IMR-90 (cell line): ENCODE measurements at regions not wholly inside any gene's neighbourhood (a gene's known extent, or its start where the extent isn't known, plus 50 kb on each side); places are given as distances from the start of the nearest gene placed in this dataset.

Source experiments
- ATAC-seq: fragments of 200-7000 bp; cut with Tn5 transposase; 2 replicates; pipeline ENCODE4 v1.9.1; 2020; ENCODE audit warnings: low read depth, mild to moderate bottlenecking, moderate library complexity
- BruUV-seq: library from RNA; stranded (reverse); fragments of 400-500 nt; replicated peaks from 2 replicates; lab custom pipeline; 2021; lab: Mats Ljungman, UMichigan
- CTCF ChIA-PET: fragments of 300-600 bp; formaldehyde crosslinking; extraction: SDS; loops from one replicate; lab custom pipeline; 2021; ENCODE audit warnings: antibody characterized with exemption; lab: Yijun Ruan, JAX
- POLR2A ChIA-PET: fragments of 300-600 bp; sonication (Branson Sonifier 250); formaldehyde crosslinking; loops from one replicate; lab custom pipeline; 2022; ENCODE audit warnings: antibody characterized with exemption; ENCODE audit not compliant: unreplicated experiment; lab: Charles Lee
- DNase-seq: peaks from one replicate; pipeline ENCODE4 v3.0.0; 2013
- H2AFZ ChIP-seq: replicated peaks from 2 replicates; pipeline ENCODE3; 2013; ENCODE audit warnings: low read length, mild to moderate bottlenecking; ENCODE audit not compliant: poor library complexity
- H2AK5ac ChIP-seq: 2 replicates; pipeline ENCODE4 v1.6.1; 2013; ENCODE audit warnings: low read depth, low read length, inconsistent platforms
- H2AK9ac ChIP-seq: replicated peaks from 2 replicates; pipeline ENCODE3; 2013; ENCODE audit warnings: mild to moderate bottlenecking, low read depth, low read length, moderate library complexity; ENCODE audit not compliant: poor library complexity
- H2BK120ac ChIP-seq: 2 replicates; pipeline ENCODE4 v1.6.1; 2013; ENCODE audit warnings: low read depth, low read length, inconsistent platforms
- H2BK15ac ChIP-seq: 3 replicates; pipeline ENCODE4 v1.6.1; 2013; ENCODE audit warnings: low read depth, low read length, inconsistent platforms
- H2BK20ac ChIP-seq: 2 replicates; pipeline ENCODE4 v1.6.1; 2013; ENCODE audit warnings: low read depth, mild to moderate bottlenecking, inconsistent platforms, low read length, moderate library complexity
- H2BK5ac ChIP-seq: 2 replicates; pipeline ENCODE4 v1.6.1; 2013; ENCODE audit warnings: mild to moderate bottlenecking, low read depth, low read length, inconsistent platforms; ENCODE audit not compliant: poor library complexity, severe bottlenecking
- H3K14ac ChIP-seq: replicated peaks from 2 replicates; pipeline ENCODE4 v1.6.1; 2013; ENCODE audit warnings: low read depth, low read length, inconsistent platforms
- H3K18ac ChIP-seq: 2 replicates; pipeline ENCODE4 v1.6.1; 2013; ENCODE audit warnings: low read depth, low read length, control low read depth
- H3K23ac ChIP-seq: 2 replicates; pipeline ENCODE4 v1.6.1; 2013; ENCODE audit warnings: low read depth, low read length, inconsistent platforms
- H3K27ac ChIP-seq: 2 replicates; pipeline ENCODE4 v1.5.1; 2013; ENCODE audit warnings: mild to moderate bottlenecking, control low read depth, low read length; ENCODE audit not compliant: insufficient read depth
- H3K27me3 ChIP-seq: 2 replicates; pipeline ENCODE4 v1.6.1; 2013; ENCODE audit warnings: low read length; ENCODE audit not compliant: control insufficient read depth, insufficient read depth
- H3K36me3 ChIP-seq: 2 replicates; pipeline ENCODE4 v1.6.1; 2013; ENCODE audit warnings: low read length, mixed read lengths; ENCODE audit not compliant: control insufficient read depth, insufficient read depth
- H3K4ac ChIP-seq: 2 replicates; pipeline ENCODE4 v1.6.1; 2013; ENCODE audit warnings: low read depth, low read length, inconsistent platforms
- H3K4me1 ChIP-seq: 2 replicates; pipeline ENCODE4 v1.6.1; 2013; ENCODE audit warnings: low read length, mixed read lengths; ENCODE audit not compliant: control insufficient read depth, insufficient read depth
- H3K4me2 ChIP-seq: 2 replicates; pipeline ENCODE4 v1.6.1; 2013; ENCODE audit warnings: low read depth, mild to moderate bottlenecking, control low read depth, low read length, moderate library complexity
- H3K4me3 ChIP-seq: 2 replicates; pipeline ENCODE4 v1.5.1; 2013; ENCODE audit warnings: low read depth, mild to moderate bottlenecking, control low read depth, low read length, moderate library complexity; ENCODE audit not compliant: insufficient read depth
- H3K56ac ChIP-seq: 2 replicates; pipeline ENCODE4 v1.6.1; 2013; ENCODE audit warnings: low read length, inconsistent platforms; ENCODE audit not compliant: insufficient read depth; ENCODE audit errors: extremely low read depth
- H3K79me1 ChIP-seq, 2 experiments: 2 replicates each; pipeline ENCODE4 v1.6.1; 2013; ENCODE audit warnings: low read length in 2 of 2, inconsistent platforms in 1 of 2, low read depth in 1 of 2
- H3K9ac ChIP-seq: 2 replicates; pipeline ENCODE4 v1.6.1; 2013; ENCODE audit warnings: low read depth, low read length, control low read depth
- H3K9me1 ChIP-seq: 2 replicates; pipeline ENCODE4 v1.6.1; 2013; ENCODE audit warnings: low read length, inconsistent platforms; ENCODE audit not compliant: insufficient read depth
- H3K9me3 ChIP-seq: 2 replicates; pipeline ENCODE4 v1.6.1; 2013; ENCODE audit warnings: low read length; ENCODE audit not compliant: control insufficient read depth, insufficient read depth
- H4K20me1 ChIP-seq: 2 replicates; pipeline ENCODE4 v1.6.1; 2013; ENCODE audit warnings: low read length, inconsistent platforms; ENCODE audit not compliant: insufficient read depth
- H4K5ac ChIP-seq: 2 replicates; pipeline ENCODE4 v1.6.1; 2013; ENCODE audit warnings: mild to moderate bottlenecking, low read depth, low read length, control low read depth
- H4K8ac ChIP-seq, 2 experiments: 2 replicates each; pipeline ENCODE4 v1.6.1; 2013; ENCODE audit warnings: low read depth in 2 of 2, low read length in 2 of 2, control low read depth in 1 of 2, inconsistent platforms in 1 of 2
- H4K91ac ChIP-seq: 2 replicates; pipeline ENCODE4 v1.6.1; 2013; ENCODE audit warnings: low read depth, low read length, inconsistent platforms; ENCODE audit not compliant: insufficient read depth
- CTCF ChIP-seq: conservative IDR thresholded peaks from 2 replicates; pipeline ENCODE4 v1.5.1; 2012; ENCODE audit warnings: mild to moderate bottlenecking, low read depth, low read length, improper control_type of control experiment
- POLR2A ChIP-seq: IDR thresholded peaks from 2 replicates; pipeline ENCODE4 v1.6.1; 2012; ENCODE audit warnings: mild to moderate bottlenecking, low read depth, low read length
- RAD21 ChIP-seq: IDR thresholded peaks from 2 replicates; pipeline ENCODE4 v1.6.1; 2012; ENCODE audit warnings: low read length, improper control_type of control experiment
- WGBS, 2 experiments: methylation state at CpG; one replicate each; pipeline versions ENCODE4 v1.1.5 to v1.1.7; 2013; ENCODE audit warnings: missing lambda C conversion rate in 2 of 2; ENCODE audit not compliant: insufficient read length in 1 of 2; ENCODE audit errors: extremely low coverage in 2 of 2; 5-methylcytosine and 5-hydroxymethylcytosine counted together
- dilution Hi-C: fragments of 300-500 bp; cut with HindIII; formaldehyde crosslinking; loops from one replicate; pipeline ENCODE4 v1.14.3; 2018; ENCODE audit warnings: low sequenced_read_pairs; ENCODE audit not compliant: unreplicated experiment
- in situ Hi-C: fragments of 300-500 bp; cut with MboI; formaldehyde crosslinking; loops from 3 replicates; pipeline ENCODE4 v1.14.3; 2019; ENCODE audit warnings: low sequenced_read_pairs, inconsistent platforms, mixed read lengths
- intact Hi-C: fragments of 100-400 bp; cut with micrococcal nuclease; formaldehyde crosslinking; loops from 2 replicates; pipeline ENCODE4 v1.10.0; 2022

DNA sequence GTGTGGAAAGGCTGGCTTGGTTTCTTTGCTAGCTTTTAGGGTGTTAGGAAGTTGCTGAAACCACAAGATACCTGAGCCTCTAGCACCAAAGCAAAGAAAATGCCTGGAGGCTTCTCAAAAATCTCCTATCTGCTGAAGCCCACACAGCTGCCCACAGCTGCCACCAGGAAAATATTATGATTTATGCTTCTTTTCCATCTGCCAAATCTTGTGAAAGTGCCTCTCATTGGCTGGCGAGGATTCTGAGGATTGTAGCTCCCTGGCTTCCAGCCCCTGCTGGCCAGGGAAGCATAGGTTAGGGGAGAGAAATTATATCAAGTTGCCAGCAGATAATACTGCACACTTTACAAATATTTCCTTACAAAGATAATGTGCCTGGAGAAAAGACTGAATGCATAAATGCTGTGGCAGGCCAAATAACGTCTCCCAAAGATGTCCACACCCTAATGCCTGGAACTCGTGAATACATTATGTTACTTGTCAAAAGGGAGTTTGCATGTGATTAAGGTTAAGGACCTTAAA, 98.4 kb downstream of the MRPL14 start:
- WGBS, 2 experiments = no CpG with 5 or more reads among the region's 3 CpGs

More for the DNA sequence above, 98.4 kb downstream of the MRPL14 start:
- no TSS peak for BruUV-seq
- Histone ChIP-seq H3K36me3 (no peaks in the 10 kb centered on the region), H2AK9ac (no peak overlapping the region), H2AK5ac (no peak overlapping the region), H3K18ac (peak overlapping the region; percentile 22; the same call in 1 of the 2 replicates), H3K14ac (no peak overlapping the region; the same call in 1 of the 2 replicates), H4K8ac (no peak overlapping the region), H2BK20ac (peak overlapping the region; percentile 30; the same call in 1 of the 2 replicates), H3K4me1 (peaks cover 12% of the 10 kb centered on the region), H3K56ac (no peak overlapping the region), H3K9me1 (no peaks in the 10 kb centered on the region; the same call in 1 of the 2 replicates), H3K9me3 (no peaks in the 10 kb centered on the region), H4K5ac (no peak overlapping the region), H3K27ac (peak overlapping the region; percentile 34; the same call in 1 of the 2 replicates), H4K91ac (no peak overlapping the region), H2AFZ (no peak overlapping the region), H3K9ac (no peak overlapping the region), H2BK120ac (peak overlapping the region; percentile 66; the same call in 1 of the 2 replicates), H2BK15ac (peak overlapping the region; percentile 19; the same call in 1 of the 3 replicates), H3K23ac (no peak overlapping the region), H2BK5ac (no peak overlapping the region), H4K20me1 (no peaks in the 10 kb centered on the region), H3K79me1 (no peaks in the 10 kb centered on the region), H3K4ac (no peak overlapping the region; the same call in 1 of the 2 replicates), H3K4me3 (no peak overlapping the region), H3K27me3 (no peaks in the 10 kb centered on the region), H3K4me2 (no peak overlapping the region)
- dilution Hi-C loops = no loop called here
- intact Hi-C loops = no loop called here
- ATAC-seq = peak; percentile 58
- POLR2A ChIA-PET = no interaction called here
- DNase-seq = no peak
- in situ Hi-C loops = no loop called here
- TF ChIP-seq POLR2A (no peak), RAD21 (0 out of 2 replicates have a peak, but pooled peaks have one; percentile 13), CTCF (0 out of 2 replicates have a peak, but pooled peaks have one; percentile 11)
- CTCF ChIA-PET = interaction anchor here (0.9 kb wide), 1 partner anchor 9 kb away, joined by 3 read pairs; no protein-coding TSS in a partner anchor
